Gastrocnemius medialis (tissue), 4 donors: ENCODE measurements at regions not wholly inside any gene's neighbourhood (a gene's known extent, or its start where the extent isn't known, plus 50 kb on each side); places are given as distances from the start of the nearest gene placed in this dataset.

Source experiments
- POLR2A ChIP-seq, 2 donors: fragments of 450-650 bp; IDR thresholded peaks; one replicate each; pipeline ENCODE4 v1.6.1; 2017; ENCODE audit warnings: antibody characterized with exemption in 2 of 2, mild to moderate bottlenecking in 2 of 2, moderate library complexity in 2 of 2
- TF ChIP-seq, protein P1 (sequence below), 5 experiments: fragments of 450-650 bp in 3 of 5; fragments of 200-600 bp in 2 of 5; sonication (generic) in 2 of 5; IDR thresholded peaks in 4 of 5; conservative IDR thresholded peaks in 1 of 5; 1 replicate in 4 of 5; 2 replicates in 1 of 5; pipeline ENCODE4 v1.5.1; 2016 to 2019; ENCODE audit warnings: antibody characterized with exemption in 5 of 5, mild to moderate bottlenecking in 3 of 5, moderate library complexity in 3 of 5

DNA sequence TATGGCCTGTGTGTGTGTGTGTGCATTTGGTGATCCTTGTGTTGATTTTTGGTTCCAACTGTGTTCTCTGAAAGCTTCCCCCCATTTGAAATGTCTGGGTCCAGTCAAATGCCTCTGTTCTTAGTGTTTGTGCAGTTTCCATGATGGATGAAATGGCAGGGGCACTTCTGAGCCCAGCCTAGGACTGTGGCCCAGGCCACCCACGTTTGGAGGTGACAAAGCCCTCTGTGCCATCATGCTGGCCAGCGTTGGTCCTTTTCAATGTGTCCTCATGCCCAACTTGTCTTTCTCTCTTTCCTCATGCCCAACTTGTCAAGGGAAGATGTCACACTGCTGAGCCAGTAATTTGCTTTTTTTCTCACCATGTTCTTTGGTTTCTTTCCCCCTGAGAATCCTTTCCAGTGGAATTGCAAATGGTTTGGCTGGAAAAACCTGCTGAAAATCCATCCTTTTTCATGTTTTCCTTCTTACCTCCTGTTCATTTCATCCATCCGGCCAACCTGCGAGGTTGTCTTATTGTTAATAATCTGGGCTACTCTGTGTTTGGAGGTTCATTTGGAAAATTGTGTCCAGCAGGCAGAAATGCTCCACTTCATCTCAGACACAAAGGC is 113.7 kb upstream of the NAV2 start:
- TF ChIP-seq, protein P1, sequence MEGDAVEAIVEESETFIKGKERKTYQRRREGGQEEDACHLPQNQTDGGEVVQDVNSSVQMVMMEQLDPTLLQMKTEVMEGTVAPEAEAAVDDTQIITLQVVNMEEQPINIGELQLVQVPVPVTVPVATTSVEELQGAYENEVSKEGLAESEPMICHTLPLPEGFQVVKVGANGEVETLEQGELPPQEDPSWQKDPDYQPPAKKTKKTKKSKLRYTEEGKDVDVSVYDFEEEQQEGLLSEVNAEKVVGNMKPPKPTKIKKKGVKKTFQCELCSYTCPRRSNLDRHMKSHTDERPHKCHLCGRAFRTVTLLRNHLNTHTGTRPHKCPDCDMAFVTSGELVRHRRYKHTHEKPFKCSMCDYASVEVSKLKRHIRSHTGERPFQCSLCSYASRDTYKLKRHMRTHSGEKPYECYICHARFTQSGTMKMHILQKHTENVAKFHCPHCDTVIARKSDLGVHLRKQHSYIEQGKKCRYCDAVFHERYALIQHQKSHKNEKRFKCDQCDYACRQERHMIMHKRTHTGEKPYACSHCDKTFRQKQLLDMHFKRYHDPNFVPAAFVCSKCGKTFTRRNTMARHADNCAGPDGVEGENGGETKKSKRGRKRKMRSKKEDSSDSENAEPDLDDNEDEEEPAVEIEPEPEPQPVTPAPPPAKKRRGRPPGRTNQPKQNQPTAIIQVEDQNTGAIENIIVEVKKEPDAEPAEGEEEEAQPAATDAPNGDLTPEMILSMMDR (IDR thresholded peaks at IDR 0.05 in 4 of 5, conservative IDR thresholded peaks at IDR 0.05 in 1 of 5): no peak
- TF ChIP-seq POLR2A (IDR thresholded peaks at IDR 0.05): no peak
